SK-N-SH (cell line): ENCODE measurements at regions not wholly inside any gene's neighbourhood (a gene's known extent, or its start where the extent isn't known, plus 50 kb on each side); places are given as distances from the start of the nearest gene placed in this dataset.

ENCODE experiments used
- NFIC ChIP-seq: IDR thresholded peaks from 2 replicates; pipeline ENCODE4 v1.4.0; 2012; ENCODE audit warnings: borderline replicate concordance
- YY1 ChIP-seq: IDR thresholded peaks from 2 replicates; pipeline ENCODE4 v1.4.0; 2012; ENCODE audit warnings: low read depth, mild to moderate bottlenecking

- TF ChIP-seq NFIC (no peak), YY1 (no peak)
These were observed 72.7 kb upstream of the TENM3 start for GRCh38 chr4:182170417-182170935.
